GM13976 (cell line): ENCODE measurements at regions not wholly inside any gene's neighbourhood (a gene's known extent, or its start where the extent isn't known, plus 50 kb on each side); places are given as distances from the start of the nearest gene placed in this dataset.

Experiments
- DNase-seq: peaks from one replicate; pipeline ENCODE4 v3.0.0; 2012; ENCODE audit warnings: low spot score
- in situ Hi-C: fragments of 300-500 bp; cut with MboI; formaldehyde crosslinking; loops from one replicate; pipeline ENCODE4 v1.12.0; 2022; ENCODE audit warnings: low sequenced_read_pairs, mixed read lengths, inconsistent platforms; ENCODE audit not compliant: unreplicated experiment
- TF ChIP-seq, protein P1 (sequence below): IDR thresholded peaks from 2 replicates; pipeline ENCODE4 v1.5.1; 2012; ENCODE audit warnings: borderline replicate concordance, mild to moderate bottlenecking; ENCODE audit not compliant: insufficient read depth; ENCODE audit errors: extremely low read depth, missing control alignments, control extremely low read depth

DNA sequence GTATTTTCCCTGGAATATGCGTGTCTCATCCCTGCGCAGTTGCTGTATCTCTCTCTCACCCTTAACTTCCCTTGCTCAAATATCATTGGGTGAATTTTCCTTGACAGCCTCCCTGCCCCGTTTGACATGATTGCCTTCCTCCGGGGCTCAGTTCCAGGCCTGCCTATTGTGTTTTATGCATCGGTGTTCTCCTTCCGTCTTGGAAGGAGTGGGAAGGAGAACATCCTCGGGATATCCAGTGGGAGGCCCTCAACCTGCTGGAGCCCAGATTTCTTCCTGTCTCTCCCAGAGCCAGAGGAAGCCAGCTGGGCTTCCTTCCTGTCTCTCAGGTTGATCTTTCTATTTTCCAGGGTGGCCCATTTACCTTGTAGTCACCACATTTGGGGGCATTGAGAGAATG lies 434.7 kb upstream of the HS6ST1 start:
- TF ChIP-seq, protein P1, sequence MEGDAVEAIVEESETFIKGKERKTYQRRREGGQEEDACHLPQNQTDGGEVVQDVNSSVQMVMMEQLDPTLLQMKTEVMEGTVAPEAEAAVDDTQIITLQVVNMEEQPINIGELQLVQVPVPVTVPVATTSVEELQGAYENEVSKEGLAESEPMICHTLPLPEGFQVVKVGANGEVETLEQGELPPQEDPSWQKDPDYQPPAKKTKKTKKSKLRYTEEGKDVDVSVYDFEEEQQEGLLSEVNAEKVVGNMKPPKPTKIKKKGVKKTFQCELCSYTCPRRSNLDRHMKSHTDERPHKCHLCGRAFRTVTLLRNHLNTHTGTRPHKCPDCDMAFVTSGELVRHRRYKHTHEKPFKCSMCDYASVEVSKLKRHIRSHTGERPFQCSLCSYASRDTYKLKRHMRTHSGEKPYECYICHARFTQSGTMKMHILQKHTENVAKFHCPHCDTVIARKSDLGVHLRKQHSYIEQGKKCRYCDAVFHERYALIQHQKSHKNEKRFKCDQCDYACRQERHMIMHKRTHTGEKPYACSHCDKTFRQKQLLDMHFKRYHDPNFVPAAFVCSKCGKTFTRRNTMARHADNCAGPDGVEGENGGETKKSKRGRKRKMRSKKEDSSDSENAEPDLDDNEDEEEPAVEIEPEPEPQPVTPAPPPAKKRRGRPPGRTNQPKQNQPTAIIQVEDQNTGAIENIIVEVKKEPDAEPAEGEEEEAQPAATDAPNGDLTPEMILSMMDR, result no peak
- DNase-seq, result no peak
- in situ Hi-C loops, result no loop called here

DNA sequence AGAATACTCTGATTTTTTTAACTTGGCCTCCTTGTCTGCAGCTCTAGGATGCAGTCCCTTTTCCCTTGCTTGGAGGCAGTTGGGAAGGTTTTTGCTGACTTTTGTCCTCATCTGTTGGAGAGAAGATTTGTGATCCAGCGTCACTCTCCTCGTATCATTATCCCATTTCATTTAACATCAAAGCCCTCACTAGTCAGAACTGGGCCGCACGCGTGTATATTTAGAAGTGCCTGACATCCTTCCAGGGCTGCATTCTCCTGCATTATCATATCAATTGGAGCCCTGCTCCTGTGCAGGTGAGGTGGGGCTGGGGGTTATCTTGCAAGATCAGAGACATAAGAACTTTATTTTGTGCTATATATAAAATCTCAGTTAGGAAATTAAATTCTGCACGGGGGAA lies 435.1 kb upstream of the HS6ST1 start:
- no peak for DNase-seq
- in situ Hi-C loops, result no loop called here
- TF ChIP-seq, protein P1, result no peak

DNA sequence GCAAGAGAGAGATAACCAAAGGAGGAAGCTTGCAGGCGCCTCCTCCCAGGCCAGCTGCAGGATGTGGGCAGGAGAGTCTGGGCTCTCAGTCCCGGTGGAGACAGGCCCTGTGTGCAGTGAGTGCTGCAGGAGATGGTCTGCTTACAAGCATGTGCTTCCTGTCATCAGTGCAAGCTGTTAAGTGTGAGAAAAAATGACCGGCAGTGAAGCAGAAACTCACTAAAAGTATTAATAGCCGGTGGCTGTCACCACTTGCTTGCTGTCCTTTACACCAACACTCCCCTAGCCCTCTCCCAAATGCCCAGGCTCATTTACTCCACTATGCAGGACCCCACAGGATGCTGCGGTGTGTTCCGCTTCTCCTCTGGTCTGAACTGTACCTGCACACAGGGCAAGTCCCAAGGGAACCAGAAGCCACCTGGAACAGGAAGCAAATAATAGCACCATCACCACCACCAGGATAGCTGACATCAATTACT lies 435.6 kb upstream of the HS6ST1 start:
- TF ChIP-seq, protein P1, result no peak
- DNase-seq, result peak; percentile 80
- in situ Hi-C loops, result no loop called here

DNA sequence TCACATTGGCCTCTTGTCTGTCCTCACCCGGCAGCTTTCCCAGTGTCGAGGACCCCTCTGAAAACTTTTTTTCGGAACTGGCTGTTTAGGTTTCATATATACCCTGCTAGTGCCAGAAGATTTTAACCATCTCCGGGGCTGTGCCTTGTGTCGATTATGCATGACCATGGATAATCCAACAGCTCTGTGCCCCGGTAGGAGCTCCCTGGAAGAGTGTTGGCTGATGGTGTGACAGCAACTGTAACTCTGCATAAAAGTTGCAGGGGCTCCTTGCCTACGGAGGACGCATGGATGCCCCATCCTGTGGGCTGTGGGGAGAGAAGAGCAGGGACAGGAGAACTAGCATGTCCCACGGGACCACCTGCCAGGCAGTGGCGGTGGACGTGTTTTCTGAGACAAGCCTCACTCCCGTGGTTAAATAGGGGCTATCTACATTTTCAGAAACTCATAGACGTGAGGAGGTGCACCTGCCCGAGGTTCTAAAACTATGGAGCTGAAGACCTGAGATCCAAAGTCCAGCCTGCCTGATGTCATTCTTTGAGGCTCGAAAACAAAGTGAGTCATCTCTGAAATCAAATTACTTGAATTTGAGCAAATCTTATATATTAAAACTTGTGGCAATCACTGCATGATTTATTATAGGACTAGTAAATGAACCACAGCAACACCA lies 437.2 kb upstream of the HS6ST1 start:
- no peak for DNase-seq
- in situ Hi-C loops, result no loop called here
- TF ChIP-seq, protein P1, result no peak

DNA sequence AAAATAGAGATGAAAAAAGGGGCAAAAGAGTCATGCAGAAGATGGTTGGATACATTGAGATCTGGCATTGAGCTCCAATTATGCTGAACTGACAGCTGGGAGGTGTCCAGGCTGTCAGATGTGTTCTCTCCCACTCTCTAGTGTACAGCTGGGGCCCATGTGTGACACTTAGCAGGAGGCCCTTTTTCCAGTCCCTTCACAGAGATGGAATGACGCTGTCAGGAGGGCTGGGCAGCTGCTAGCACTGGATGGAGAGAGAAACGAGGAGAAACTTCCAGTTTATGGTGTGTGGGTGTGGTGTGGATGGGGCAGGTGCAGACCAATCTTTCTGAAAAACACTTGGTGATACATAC lies 437.7 kb upstream of the HS6ST1 start:
- in situ Hi-C loops, result no loop called here
- DNase-seq, result no peak
- TF ChIP-seq, protein P1, result no peak

DNA sequence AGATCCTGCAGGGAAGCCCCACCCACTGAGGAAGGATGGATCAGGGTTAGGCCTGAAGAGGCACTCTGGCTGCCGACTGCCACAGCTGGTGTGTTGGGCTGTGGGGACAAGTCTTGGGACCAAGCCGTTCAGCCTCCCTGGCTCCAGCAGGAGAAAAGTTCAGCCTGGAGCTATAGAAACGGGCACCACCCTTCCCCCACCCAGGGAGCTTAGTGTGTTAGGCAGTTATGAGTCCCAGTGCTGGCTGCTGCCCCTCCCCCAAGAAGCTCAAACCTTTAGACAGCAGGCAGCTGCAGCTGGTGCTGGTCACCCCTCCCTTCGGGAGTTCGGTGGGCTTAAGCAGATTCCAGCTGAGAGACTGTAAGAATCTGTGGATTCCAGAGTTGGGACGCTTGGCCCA lies 447.1 kb upstream of the HS6ST1 start:
- in situ Hi-C loops, result no loop called here
- DNase-seq, result no peak
- TF ChIP-seq, protein P1, result no peak
